Stomach (tissue), 8 donors: ENCODE measurements at regions not wholly inside any gene's neighbourhood (a gene's known extent, or its start where the extent isn't known, plus 50 kb on each side); places are given as distances from the start of the nearest gene placed in this dataset.

Experiments
- DNase-seq, 2 donors: peaks; one replicate each; pipeline versions ENCODE4 v3.0.0 to v3.0.0-alpha.2; 2013 to 2019
- H3K27ac ChIP-seq, 5 donors: fragments of 200-600 bp in 4 of 5; sonication (generic) in 4 of 5; one replicate each; pipeline ENCODE4 v1.5.1; 2013 to 2019; ENCODE audit warnings: mild to moderate bottlenecking in 1 of 5, moderate library complexity in 1 of 5
- H3K27me3 ChIP-seq, 3 donors: fragments of 200-600 bp; sonication (generic); one replicate each; pipeline ENCODE4 v1.5.1; 2017 to 2019; ENCODE audit warnings: mixed run types in 1 of 3
- H3K36me3 ChIP-seq, 4 donors: fragments of 200-600 bp; sonication (generic); 1 replicate in 3 of 4; 2 replicates in 1 of 4; pipeline ENCODE4 v1.5.1; 2016 to 2019
- H3K4me1 ChIP-seq, 4 donors: fragments of 200-600 bp; sonication (generic); one replicate each; pipeline ENCODE4 v1.5.1; 2016 to 2019
- H3K4me3 ChIP-seq, 4 donors: fragments of 200-600 bp; sonication (generic) in 3 of 4; one replicate each; pipeline ENCODE4 v1.5.1; 2016 to 2019; ENCODE audit warnings: mild to moderate bottlenecking in 1 of 4
- H3K9me3 ChIP-seq, 4 donors: fragments of 200-600 bp; sonication (generic); one replicate each; pipeline ENCODE4 v1.5.1; 2016 to 2019
- CTCF ChIP-seq, 7 experiments: fragments of 450-650 bp in 4 of 7; fragments of 200-600 bp in 3 of 7; sonication (generic) in 3 of 7; IDR thresholded peaks; one replicate each; pipeline ENCODE4 v1.5.1; 2016 to 2019; ENCODE audit warnings: antibody characterized with exemption in 7 of 7, control low read depth in 2 of 7, mild to moderate bottlenecking in 1 of 7
- EP300 ChIP-seq: sonication (generic); formaldehyde crosslinking; IDR thresholded peaks from one replicate; pipeline ENCODE4 v1.6.1; 2017; ENCODE audit warnings: antibody characterized with exemption
- POLR2A ChIP-seq, 4 donors: fragments of 450-650 bp; IDR thresholded peaks; one replicate each; pipeline ENCODE4 v1.6.1; 2016; ENCODE audit warnings: antibody characterized with exemption in 4 of 4, control low read depth in 2 of 4, mild to moderate bottlenecking in 1 of 4, moderate library complexity in 1 of 4
- POLR2AphosphoS5 ChIP-seq, 3 donors: sonication (generic); formaldehyde crosslinking; IDR thresholded peaks; one replicate each; pipeline ENCODE4 v1.6.1; 2016; ENCODE audit warnings: antibody characterized with exemption in 3 of 3
- WGBS, 5 donors: extraction: QIAGEN DNeasy Blood & Tissue Kit in 3 of 5; methylation state at CpG; one replicate each; pipeline versions ENCODE4 v1.1.5 to v1.1.7; 2013 to 2018; 5-methylcytosine and 5-hydroxymethylcytosine counted together
- intact Hi-C: fragments of 100-400 bp; cut with DNase I; formaldehyde crosslinking; loops from one replicate; pipeline ENCODE4 v1.15.1; 2023; ENCODE audit warnings: low total_unique reads
- donor health status: healthy with polysubstance abuse.
- donor health status: Bipolar disorder and iron deficiency.
- donor health status: healthy.

GRCh38 chr11:29336727-29337575 is 679.9 kb downstream of the KCNA4 start:
- Histone ChIP-seq H3K9me3 (no peaks in the 10 kb centered on the region), H3K36me3 (no peaks in the 10 kb centered on the region), H3K27ac (no peak overlapping the region), H3K27me3 (no peaks in the 10 kb centered on the region), H3K4me1 (no peaks in the 10 kb centered on the region), H3K4me3 (no peak overlapping the region)
- WGBS, 5 donors = 53 to 59% (median 57%) methylated on average over 8 of the region's 8 CpGs
- intact Hi-C loops = loop anchor here (10.0 kb wide), 1 partner anchor 1642 kb away; no protein-coding TSS in a partner anchor
- DNase-seq = no peak
- TF ChIP-seq POLR2AphosphoS5 (IDR thresholded peaks at IDR 0.05) = no peak
- TF ChIP-seq CTCF (IDR thresholded peaks at IDR 0.05) = no peak
- no peak for TF ChIP-seq POLR2A (IDR thresholded peaks at IDR 0.05)
- no peak for TF ChIP-seq EP300

GRCh38 chr11:29334776-29335130 is 682.1 kb downstream of the KCNA4 start:
- no peak for DNase-seq
- TF ChIP-seq POLR2AphosphoS5 (IDR thresholded peaks at IDR 0.05) = no peak
- no peak for TF ChIP-seq EP300
- no peak for TF ChIP-seq CTCF (IDR thresholded peaks at IDR 0.05)
- no peak for TF ChIP-seq POLR2A (IDR thresholded peaks at IDR 0.05)
- Histone ChIP-seq H3K4me3 (no peak overlapping the region), H3K27ac (no peak overlapping the region), H3K27me3 (peaks cover 0 to 7% (median 0%) of the 10 kb centered on the region in 3 donors), H3K9me3 (no peaks in the 10 kb centered on the region), H3K4me1 (no peaks in the 10 kb centered on the region), H3K36me3 (no peaks in the 10 kb centered on the region)
- 41 to 51% (median 50%) methylated on average over 1 of the region's 1 CpG for WGBS, 5 donors
- intact Hi-C loops = loop anchor here (10.0 kb wide), 1 partner anchor 1640 kb away; no protein-coding TSS in a partner anchor

- Histone ChIP-seq H3K27me3 (peaks cover 0 to 7% (median 0%) of the 10 kb centered on the region in 3 donors), H3K4me3 (no peak overlapping the region), H3K9me3 (no peaks in the 10 kb centered on the region), H3K36me3 (no peaks in the 10 kb centered on the region), H3K4me1 (no peaks in the 10 kb centered on the region), H3K27ac (no peak overlapping the region)
- TF ChIP-seq POLR2A (IDR thresholded peaks at IDR 0.05) = no peak
- peak in 2 of 7 experiments; percentile 10 to 13 for TF ChIP-seq CTCF (IDR thresholded peaks at IDR 0.05)
- no peak for TF ChIP-seq POLR2AphosphoS5 (IDR thresholded peaks at IDR 0.05)
- no peak for TF ChIP-seq EP300
- intact Hi-C loops = loop anchor here (10.0 kb wide), 1 partner anchor 1639 kb away; no protein-coding TSS in a partner anchor
- WGBS, 5 donors = 20 to 30% (median 25%) methylated on average over 5 of the region's 5 CpGs
- DNase-seq = peak in 1 of 2 donors; percentile 68
Observed at GRCh38 chr11:29333993-29334775, 682.6 kb downstream of the KCNA4 start.

GRCh38 chr11:29331451-29332010 is 685.3 kb downstream of the KCNA4 start:
- peaks cover 0 to 7% (median 0%) of the 10 kb centered on the region in 3 donors for H3K27me3 ChIP-seq
- intact Hi-C loops = loop anchor here (10.0 kb wide), 1 partner anchor 1637 kb away; no protein-coding TSS in a partner anchor
- no peak overlapping the region for H3K4me3 ChIP-seq
- TF ChIP-seq EP300 (no peak), POLR2AphosphoS5 (IDR thresholded peaks at IDR 0.05) (no peak), CTCF (IDR thresholded peaks at IDR 0.05) (no peak), POLR2A (IDR thresholded peaks at IDR 0.05) (no peak)
- DNase-seq = no peak
- H3K4me1 ChIP-seq = no peaks in the 10 kb centered on the region
- H3K9me3 ChIP-seq = no peaks in the 10 kb centered on the region
- WGBS, 5 donors = 52 to 65% (median 58%) methylated on average over 3 of the region's 3 CpGs
- no peak overlapping the region for H3K27ac ChIP-seq
- no peaks in the 10 kb centered on the region for H3K36me3 ChIP-seq
